ENCODE measurements at regions not wholly inside any gene's neighbourhood (a gene's known extent, or its start where the extent isn't known, plus 50 kb on each side); places are given as distances from the start of the nearest gene placed in this dataset.

DNA sequence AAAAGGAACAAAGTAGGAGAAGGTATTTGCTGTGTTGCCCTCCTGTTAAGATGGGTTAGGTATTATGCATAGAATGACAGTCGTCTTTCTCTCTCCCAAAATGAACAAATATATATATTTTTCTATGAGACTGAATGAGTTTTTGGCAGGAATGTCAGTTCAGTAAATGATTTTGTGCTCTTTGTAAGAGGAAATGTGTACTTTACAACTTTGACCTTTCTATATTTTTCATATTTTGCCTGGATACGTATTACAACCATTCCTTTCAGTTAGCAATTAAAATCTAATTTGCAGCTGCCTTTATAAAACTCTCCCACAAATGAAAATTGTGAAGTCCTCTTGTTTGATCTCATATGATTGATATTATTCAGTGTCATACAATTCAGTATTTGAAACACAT lies 336.6 kb upstream of the MEOX2 start:
- TF ChIP-seq, protein P1, sequence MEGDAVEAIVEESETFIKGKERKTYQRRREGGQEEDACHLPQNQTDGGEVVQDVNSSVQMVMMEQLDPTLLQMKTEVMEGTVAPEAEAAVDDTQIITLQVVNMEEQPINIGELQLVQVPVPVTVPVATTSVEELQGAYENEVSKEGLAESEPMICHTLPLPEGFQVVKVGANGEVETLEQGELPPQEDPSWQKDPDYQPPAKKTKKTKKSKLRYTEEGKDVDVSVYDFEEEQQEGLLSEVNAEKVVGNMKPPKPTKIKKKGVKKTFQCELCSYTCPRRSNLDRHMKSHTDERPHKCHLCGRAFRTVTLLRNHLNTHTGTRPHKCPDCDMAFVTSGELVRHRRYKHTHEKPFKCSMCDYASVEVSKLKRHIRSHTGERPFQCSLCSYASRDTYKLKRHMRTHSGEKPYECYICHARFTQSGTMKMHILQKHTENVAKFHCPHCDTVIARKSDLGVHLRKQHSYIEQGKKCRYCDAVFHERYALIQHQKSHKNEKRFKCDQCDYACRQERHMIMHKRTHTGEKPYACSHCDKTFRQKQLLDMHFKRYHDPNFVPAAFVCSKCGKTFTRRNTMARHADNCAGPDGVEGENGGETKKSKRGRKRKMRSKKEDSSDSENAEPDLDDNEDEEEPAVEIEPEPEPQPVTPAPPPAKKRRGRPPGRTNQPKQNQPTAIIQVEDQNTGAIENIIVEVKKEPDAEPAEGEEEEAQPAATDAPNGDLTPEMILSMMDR (IDR thresholded peaks at IDR 0.05): no peak
- no peak for TF ChIP-seq POLR2A (IDR thresholded peaks at IDR 0.05)
